ENCODE measurements at regions not wholly inside any gene's neighbourhood (a gene's known extent, or its start where the extent isn't known, plus 50 kb on each side); places are given as distances from the start of the nearest gene placed in this dataset.

DNA sequence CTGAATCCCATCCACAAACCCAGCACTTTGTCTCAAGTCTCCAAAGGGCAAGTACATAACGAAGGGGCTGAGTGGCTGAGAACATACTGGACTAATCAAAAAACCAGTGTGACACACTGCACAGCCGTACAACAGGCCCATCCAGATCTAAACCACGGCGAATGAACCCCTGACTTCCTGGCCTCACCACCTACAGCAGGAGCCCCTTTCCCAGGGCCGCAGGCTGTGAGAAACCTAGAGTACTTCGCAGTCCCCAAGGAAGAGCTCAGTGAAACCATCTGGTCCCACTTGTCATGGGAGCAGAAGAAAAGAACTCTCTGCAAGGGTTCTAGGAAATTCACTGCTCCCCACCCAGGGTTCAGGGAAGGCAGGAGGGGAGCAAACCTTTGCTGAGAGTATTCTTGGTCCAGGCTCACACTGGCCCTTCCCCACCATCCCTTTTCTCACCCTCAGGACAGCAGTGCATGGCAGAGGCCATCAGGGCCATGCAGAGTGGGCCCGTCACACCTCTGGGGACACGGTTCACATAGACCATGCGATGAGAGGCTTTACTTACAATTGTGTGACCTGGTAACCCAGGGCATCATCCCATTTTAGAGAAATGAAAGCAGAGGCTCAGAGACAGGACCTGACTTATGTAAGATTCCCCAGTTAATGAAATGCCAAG is 192.8 kb downstream of the BCL11B start:
- Mint-ChIP-seq H3K4me3 (ENCODE audit: unreplicated experiment) (no peak overlapping the region), H3K36me3 (ENCODE audit: low read depth, unreplicated experiment) (peaks cover 2% of the 10 kb centered on the region), H3K27me3 (ENCODE audit: low read depth, unreplicated experiment) (peaks cover 29% of the 10 kb centered on the region), H3K9me3 (ENCODE audit: unreplicated experiment) (peaks cover 15% of the 10 kb centered on the region), H3K27ac (ENCODE audit: unreplicated experiment) (no peak overlapping the region), H3K4me1 (ENCODE audit: low read depth, unreplicated experiment) (peaks cover 11% of the 10 kb centered on the region)
- Histone ChIP-seq H3K9ac (ENCODE audit: low read length) (no peak overlapping the region), H3K36me3 (ENCODE audit: insufficient read depth, low read length) (no peaks in the 10 kb centered on the region), H3K27me3 (ENCODE audit: insufficient read depth, low read length) (no peaks in the 10 kb centered on the region), H3K9me3 (ENCODE audit: insufficient read depth, low read depth, low read length) (no peaks in the 10 kb centered on the region), H3K27ac (ENCODE audit: low read depth, low read length) (no peak overlapping the region), H3K79me2 (ENCODE audit: insufficient read depth, low read length) (no peaks in the 10 kb centered on the region), H4K20me1 (ENCODE audit: insufficient read depth, low read length) (no peaks in the 10 kb centered on the region), H3K4me2 (ENCODE audit: low read length) (no peak overlapping the region), H3K4me1 (ENCODE audit: insufficient read depth, low read length) (no peaks in the 10 kb centered on the region), H2AFZ (ENCODE audit: low read depth, low read length) (no peak overlapping the region), H3K4me3 (ENCODE audit: insufficient read depth, low read depth, low read length) (no peak overlapping the region)
- DNase-seq (ENCODE audit: low read depth): no peak
- FAIRE-seq: no peak
- TF ChIP-seq, protein P1, sequence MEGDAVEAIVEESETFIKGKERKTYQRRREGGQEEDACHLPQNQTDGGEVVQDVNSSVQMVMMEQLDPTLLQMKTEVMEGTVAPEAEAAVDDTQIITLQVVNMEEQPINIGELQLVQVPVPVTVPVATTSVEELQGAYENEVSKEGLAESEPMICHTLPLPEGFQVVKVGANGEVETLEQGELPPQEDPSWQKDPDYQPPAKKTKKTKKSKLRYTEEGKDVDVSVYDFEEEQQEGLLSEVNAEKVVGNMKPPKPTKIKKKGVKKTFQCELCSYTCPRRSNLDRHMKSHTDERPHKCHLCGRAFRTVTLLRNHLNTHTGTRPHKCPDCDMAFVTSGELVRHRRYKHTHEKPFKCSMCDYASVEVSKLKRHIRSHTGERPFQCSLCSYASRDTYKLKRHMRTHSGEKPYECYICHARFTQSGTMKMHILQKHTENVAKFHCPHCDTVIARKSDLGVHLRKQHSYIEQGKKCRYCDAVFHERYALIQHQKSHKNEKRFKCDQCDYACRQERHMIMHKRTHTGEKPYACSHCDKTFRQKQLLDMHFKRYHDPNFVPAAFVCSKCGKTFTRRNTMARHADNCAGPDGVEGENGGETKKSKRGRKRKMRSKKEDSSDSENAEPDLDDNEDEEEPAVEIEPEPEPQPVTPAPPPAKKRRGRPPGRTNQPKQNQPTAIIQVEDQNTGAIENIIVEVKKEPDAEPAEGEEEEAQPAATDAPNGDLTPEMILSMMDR (IDR thresholded peaks at IDR 0.05; ENCODE audit: insufficient read depth, low read depth, low read length): no peak
- no peak for TF ChIP-seq EZH2 (IDR thresholded peaks at IDR 0.05; ENCODE audit: insufficient read depth, low read length)

DNA sequence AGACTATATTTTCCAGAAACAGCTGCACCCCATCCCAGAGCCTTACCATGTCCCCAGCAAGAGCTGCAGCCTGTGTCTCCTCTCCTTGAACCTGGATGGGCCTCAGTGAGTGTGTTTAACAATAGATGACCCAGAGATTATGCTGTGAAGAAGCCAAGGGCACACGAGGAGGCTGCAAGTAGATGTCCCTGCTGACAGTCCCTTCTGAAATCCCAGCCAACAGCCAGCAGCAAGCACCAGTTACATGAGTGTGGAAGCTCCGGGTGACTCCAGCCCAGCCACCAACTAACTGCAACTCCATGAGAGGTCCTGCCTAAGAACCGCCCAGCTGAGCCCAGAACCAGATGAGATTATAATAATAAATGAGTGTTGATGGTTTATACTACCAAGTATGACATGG is 191.7 kb downstream of the BCL11B start:
- H3K4me3 Mint-ChIP-seq (ENCODE audit: unreplicated experiment): no peak overlapping the region
- H3K4me2 ChIP-seq (ENCODE audit: low read length): no peak overlapping the region
- no peaks in the 10 kb centered on the region for H3K9me3 ChIP-seq (ENCODE audit: insufficient read depth, low read depth, low read length)
- no peaks in the 10 kb centered on the region for H3K79me2 ChIP-seq (ENCODE audit: insufficient read depth, low read length)
- H3K27ac Mint-ChIP-seq (ENCODE audit: unreplicated experiment): no peak overlapping the region
- no peak for FAIRE-seq
- H3K9ac ChIP-seq (ENCODE audit: low read length): no peak overlapping the region
- no peak for DNase-seq (ENCODE audit: low read depth)
- H3K36me3 Mint-ChIP-seq (ENCODE audit: low read depth, unreplicated experiment): peaks cover 2% of the 10 kb centered on the region
- no peaks in the 10 kb centered on the region for H3K4me1 ChIP-seq (ENCODE audit: insufficient read depth, low read length)
- H3K27me3 Mint-ChIP-seq (ENCODE audit: low read depth, unreplicated experiment): peaks cover 24% of the 10 kb centered on the region
- no peaks in the 10 kb centered on the region for H3K27me3 ChIP-seq (ENCODE audit: insufficient read depth, low read length)
- no peak overlapping the region for H3K4me3 ChIP-seq (ENCODE audit: insufficient read depth, low read depth, low read length)
- H2AFZ ChIP-seq (ENCODE audit: low read depth, low read length): no peak overlapping the region
- peaks cover 15% of the 10 kb centered on the region for H3K9me3 Mint-ChIP-seq (ENCODE audit: unreplicated experiment)
- no peaks in the 10 kb centered on the region for H4K20me1 ChIP-seq (ENCODE audit: insufficient read depth, low read length)
- no peaks in the 10 kb centered on the region for H3K36me3 ChIP-seq (ENCODE audit: insufficient read depth, low read length)
- H3K4me1 Mint-ChIP-seq (ENCODE audit: low read depth, unreplicated experiment): peaks cover 11% of the 10 kb centered on the region
- no peak overlapping the region for H3K27ac ChIP-seq (ENCODE audit: low read depth, low read length)
- no peak for TF ChIP-seq EZH2 (IDR thresholded peaks at IDR 0.05; ENCODE audit: insufficient read depth, low read length)
- TF ChIP-seq, protein P1 (IDR thresholded peaks at IDR 0.05; ENCODE audit: insufficient read depth, low read depth, low read length): no peak

DNA sequence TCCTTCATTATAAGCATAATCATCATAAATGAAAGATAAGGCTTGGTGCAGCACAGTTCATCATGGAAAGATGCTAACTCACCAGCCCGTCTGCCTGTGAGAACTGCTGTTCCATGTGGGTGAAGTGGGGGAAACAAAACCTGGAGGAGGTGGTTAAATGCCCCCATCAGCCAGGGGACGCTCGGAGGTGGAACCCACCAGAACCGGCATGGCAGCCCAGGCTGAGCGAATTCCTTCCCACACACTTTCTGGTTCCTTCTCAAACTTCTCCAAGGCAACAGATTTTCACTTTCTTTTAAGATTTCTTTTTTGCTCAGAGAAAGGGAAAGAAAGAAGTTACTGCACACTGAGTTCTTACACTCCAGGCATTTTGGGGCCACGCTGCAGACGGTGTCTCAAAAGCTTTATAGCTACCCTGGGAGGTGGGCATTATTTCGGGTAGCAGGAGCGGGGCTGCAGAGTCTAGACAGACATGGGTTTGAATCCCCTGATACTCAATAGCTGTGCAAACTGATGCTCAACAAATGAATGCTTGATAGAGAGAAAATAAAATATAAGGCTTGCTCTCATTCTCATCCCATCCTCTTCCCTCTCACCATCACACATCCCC is 190.7 kb downstream of the BCL11B start:
- Histone ChIP-seq H3K4me3 (ENCODE audit: insufficient read depth, low read depth, low read length) (no peak overlapping the region), H2AFZ (ENCODE audit: low read depth, low read length) (no peak overlapping the region), H3K9me3 (ENCODE audit: insufficient read depth, low read depth, low read length) (no peaks in the 10 kb centered on the region), H3K27ac (ENCODE audit: low read depth, low read length) (no peak overlapping the region), H3K79me2 (ENCODE audit: insufficient read depth, low read length) (no peaks in the 10 kb centered on the region), H3K4me1 (ENCODE audit: insufficient read depth, low read length) (no peaks in the 10 kb centered on the region), H4K20me1 (ENCODE audit: insufficient read depth, low read length) (no peaks in the 10 kb centered on the region), H3K36me3 (ENCODE audit: insufficient read depth, low read length) (no peaks in the 10 kb centered on the region), H3K27me3 (ENCODE audit: insufficient read depth, low read length) (no peaks in the 10 kb centered on the region), H3K9ac (ENCODE audit: low read length) (no peak overlapping the region), H3K4me2 (ENCODE audit: low read length) (no peak overlapping the region)
- peaks cover 17% of the 10 kb centered on the region for H3K27me3 Mint-ChIP-seq (ENCODE audit: low read depth, unreplicated experiment)
- FAIRE-seq (no peak), DNase-seq (ENCODE audit: low read depth) (no peak)
- H3K4me3 Mint-ChIP-seq (ENCODE audit: unreplicated experiment): no peak overlapping the region
- H3K4me1 Mint-ChIP-seq (ENCODE audit: low read depth, unreplicated experiment): peaks cover 11% of the 10 kb centered on the region
- peaks cover 2% of the 10 kb centered on the region for H3K36me3 Mint-ChIP-seq (ENCODE audit: low read depth, unreplicated experiment)
- TF ChIP-seq EZH2 (IDR thresholded peaks at IDR 0.05; ENCODE audit: insufficient read depth, low read length): no peak
- TF ChIP-seq, protein P1 (IDR thresholded peaks at IDR 0.05; ENCODE audit: insufficient read depth, low read depth, low read length): no peak
- no peak overlapping the region for H3K27ac Mint-ChIP-seq (ENCODE audit: unreplicated experiment)
- H3K9me3 Mint-ChIP-seq (ENCODE audit: unreplicated experiment): peaks cover 12% of the 10 kb centered on the region

Measured in astrocyte (in vitro differentiated cells and primary cell).